ENCODE measurements at regions not wholly inside any gene's neighbourhood (a gene's known extent, or its start where the extent isn't known, plus 50 kb on each side); places are given as distances from the start of the nearest gene placed in this dataset.
"Not testable (repeated sequence)": the region's sequence is repeated elsewhere in the genome, so short reads cannot be mapped to it uniquely, and the experiment has no call there.

- no peak for DNase-seq (ENCODE audit: low read depth)
- TF ChIP-seq, protein P1, sequence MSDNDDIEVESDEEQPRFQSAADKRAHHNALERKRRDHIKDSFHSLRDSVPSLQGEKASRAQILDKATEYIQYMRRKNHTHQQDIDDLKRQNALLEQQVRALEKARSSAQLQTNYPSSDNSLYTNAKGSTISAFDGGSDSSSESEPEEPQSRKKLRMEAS (IDR thresholded peaks at IDR 0.05; ENCODE audit: low read depth, low read length) = no peak
- TF ChIP-seq, protein P2, sequence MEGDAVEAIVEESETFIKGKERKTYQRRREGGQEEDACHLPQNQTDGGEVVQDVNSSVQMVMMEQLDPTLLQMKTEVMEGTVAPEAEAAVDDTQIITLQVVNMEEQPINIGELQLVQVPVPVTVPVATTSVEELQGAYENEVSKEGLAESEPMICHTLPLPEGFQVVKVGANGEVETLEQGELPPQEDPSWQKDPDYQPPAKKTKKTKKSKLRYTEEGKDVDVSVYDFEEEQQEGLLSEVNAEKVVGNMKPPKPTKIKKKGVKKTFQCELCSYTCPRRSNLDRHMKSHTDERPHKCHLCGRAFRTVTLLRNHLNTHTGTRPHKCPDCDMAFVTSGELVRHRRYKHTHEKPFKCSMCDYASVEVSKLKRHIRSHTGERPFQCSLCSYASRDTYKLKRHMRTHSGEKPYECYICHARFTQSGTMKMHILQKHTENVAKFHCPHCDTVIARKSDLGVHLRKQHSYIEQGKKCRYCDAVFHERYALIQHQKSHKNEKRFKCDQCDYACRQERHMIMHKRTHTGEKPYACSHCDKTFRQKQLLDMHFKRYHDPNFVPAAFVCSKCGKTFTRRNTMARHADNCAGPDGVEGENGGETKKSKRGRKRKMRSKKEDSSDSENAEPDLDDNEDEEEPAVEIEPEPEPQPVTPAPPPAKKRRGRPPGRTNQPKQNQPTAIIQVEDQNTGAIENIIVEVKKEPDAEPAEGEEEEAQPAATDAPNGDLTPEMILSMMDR (IDR thresholded peaks at IDR 0.05; ENCODE audit: low read depth, low read length) = no peak
- no peak for TF ChIP-seq POLR2A (IDR thresholded peaks at IDR 0.05; ENCODE audit: extremely low read depth, insufficient read length)
- no peak for TF ChIP-seq MYC (IDR thresholded peaks at IDR 0.05; ENCODE audit: low read depth, low read length)
Measured at GRCh38 chr12:131202592-131203378, 249.1 kb downstream of the ADGRD1 start.

DNA sequence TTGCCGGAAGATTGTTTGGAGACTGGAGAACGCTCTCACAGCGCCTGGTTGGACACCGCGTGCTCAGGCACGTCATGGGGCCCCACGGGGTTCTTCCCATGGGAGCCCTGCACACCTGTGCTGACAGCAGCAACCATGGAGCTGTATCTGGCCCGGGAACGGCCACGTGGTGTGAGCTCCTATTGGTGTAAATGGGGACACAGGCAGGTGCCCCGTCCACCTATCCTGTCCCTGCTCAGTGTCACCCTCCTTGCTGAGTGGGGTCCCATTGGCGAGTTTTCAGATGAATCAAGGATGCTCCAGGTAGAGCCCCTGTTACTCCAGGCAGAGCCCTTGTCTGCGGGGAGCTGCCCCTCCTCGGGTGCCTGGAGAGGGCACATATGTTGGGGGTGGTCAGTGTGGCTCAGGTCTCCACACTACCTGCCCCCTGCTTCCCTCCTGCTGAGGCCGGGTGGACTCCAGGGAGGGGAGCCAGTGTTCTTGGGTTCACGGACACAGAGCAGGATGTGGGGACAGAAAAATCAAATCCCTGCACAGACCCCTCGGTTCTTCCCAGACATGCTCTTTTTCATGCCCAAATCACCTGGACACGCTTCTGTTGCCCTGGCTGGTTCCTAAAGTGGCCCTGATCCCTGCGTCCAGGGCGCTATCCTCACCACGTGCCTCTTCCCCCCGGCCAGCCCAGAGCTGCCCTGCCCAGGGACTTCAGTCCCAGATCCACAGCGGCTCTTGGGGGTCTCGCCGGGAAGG, 250.1 kb downstream of the ADGRD1 start:
- H3K4me3 ChIP-seq (ENCODE audit: low read depth, low read length) = no peak overlapping the region
- DNase-seq (ENCODE audit: low read depth) = no peak
- TF ChIP-seq MYC (IDR thresholded peaks at IDR 0.05; ENCODE audit: low read depth, low read length) (no peak), POLR2A (IDR thresholded peaks at IDR 0.05; ENCODE audit: extremely low read depth, insufficient read length) (no peak)
- TF ChIP-seq, protein P1 (IDR thresholded peaks at IDR 0.05; ENCODE audit: low read depth, low read length) = no peak
- TF ChIP-seq, protein P2 (IDR thresholded peaks at IDR 0.05; ENCODE audit: low read depth, low read length) = no peak

More at GRCh38 chr12:131202592-131203378, 249.1 kb downstream of the ADGRD1 start:
- no peak overlapping the region for H3K4me3 ChIP-seq (ENCODE audit: low read depth, low read length)

DNA sequence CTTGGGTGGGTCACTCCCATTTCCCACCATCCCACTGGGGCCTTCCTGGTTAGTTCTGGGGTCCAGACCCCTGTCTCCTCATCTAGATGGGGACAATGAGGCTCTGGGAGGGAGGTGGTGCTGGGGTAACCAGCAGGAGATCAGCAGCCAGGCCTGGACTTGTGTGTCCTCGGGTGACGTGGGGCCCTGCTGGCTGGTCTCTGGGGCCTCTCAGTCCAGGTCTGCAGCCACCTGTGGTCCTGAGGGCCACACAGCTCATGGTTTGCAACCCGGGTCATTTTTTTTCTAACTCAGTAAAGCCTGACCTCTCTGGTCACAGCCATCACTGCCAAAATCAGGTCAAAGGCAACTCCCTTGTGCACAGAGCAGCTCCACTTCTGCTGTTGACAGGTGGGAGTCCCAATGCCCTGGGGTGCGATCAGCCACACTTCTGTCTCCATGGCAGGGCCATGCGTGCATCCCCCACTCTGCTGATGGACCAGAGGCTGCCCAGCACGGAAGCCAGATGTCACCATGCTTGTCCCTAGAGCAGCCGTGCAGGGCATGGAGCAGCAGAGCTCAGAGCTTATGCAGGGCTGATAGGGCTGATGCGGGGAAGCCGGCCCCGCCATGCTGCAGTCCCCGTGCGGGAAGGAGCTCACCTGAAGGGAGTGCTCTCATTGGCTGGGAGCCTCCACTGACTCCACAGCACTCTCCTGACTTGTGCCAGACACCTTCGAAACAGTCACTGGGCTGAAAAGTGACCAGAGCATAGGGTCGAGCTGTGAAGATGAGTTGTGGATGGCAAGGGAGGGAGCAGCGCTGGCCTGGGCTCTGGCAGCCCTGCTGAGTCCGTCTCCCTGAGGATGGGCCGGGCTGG, 250.9 kb downstream of the ADGRD1 start:
- no peak overlapping the region for H3K4me3 ChIP-seq (ENCODE audit: low read depth, low read length)
- no peak for DNase-seq (ENCODE audit: low read depth)
- TF ChIP-seq, protein P2 (IDR thresholded peaks at IDR 0.05; ENCODE audit: low read depth, low read length) = no peak
- TF ChIP-seq MYC (IDR thresholded peaks at IDR 0.05; ENCODE audit: low read depth, low read length) = no peak
- TF ChIP-seq, protein P1 (IDR thresholded peaks at IDR 0.05; ENCODE audit: low read depth, low read length) = no peak
- TF ChIP-seq POLR2A (IDR thresholded peaks at IDR 0.05; ENCODE audit: extremely low read depth, insufficient read length) = no peak

DNA sequence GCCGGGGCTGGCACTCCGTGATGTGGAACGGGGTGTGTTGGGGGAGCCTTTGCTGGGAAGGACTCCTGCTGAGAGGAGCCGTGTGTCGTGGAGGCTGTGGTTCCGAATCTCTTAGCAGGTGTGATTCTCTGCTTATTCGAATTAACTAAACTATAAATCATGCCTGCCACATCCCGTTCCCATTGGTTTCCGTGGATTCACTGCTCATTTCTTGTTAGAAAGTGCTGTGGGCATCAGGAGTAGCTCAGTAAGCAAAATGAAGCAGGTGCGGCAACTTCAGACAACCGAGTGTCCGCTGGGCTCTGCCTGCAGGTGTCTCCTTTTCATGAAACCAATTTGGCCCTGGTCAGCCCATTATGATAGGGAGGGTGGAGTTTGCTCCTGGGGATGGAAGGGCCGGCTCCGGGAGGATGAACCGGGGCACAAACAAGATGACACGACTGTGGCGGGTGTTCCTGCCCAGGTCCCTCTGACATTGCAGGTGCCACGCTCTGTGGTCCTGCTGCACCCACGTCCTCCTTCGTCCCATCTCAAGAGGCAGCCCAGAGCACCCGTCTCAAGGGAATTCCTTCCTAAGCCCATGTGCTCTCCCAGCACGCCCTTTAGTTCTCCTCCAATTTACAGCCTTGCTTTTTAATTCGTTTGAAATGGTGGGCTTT, 251.7 kb downstream of the ADGRD1 start:
- not testable (repeated sequence) for H3K4me3 ChIP-seq (ENCODE audit: low read depth, low read length); DNase-seq (ENCODE audit: low read depth)

DNA sequence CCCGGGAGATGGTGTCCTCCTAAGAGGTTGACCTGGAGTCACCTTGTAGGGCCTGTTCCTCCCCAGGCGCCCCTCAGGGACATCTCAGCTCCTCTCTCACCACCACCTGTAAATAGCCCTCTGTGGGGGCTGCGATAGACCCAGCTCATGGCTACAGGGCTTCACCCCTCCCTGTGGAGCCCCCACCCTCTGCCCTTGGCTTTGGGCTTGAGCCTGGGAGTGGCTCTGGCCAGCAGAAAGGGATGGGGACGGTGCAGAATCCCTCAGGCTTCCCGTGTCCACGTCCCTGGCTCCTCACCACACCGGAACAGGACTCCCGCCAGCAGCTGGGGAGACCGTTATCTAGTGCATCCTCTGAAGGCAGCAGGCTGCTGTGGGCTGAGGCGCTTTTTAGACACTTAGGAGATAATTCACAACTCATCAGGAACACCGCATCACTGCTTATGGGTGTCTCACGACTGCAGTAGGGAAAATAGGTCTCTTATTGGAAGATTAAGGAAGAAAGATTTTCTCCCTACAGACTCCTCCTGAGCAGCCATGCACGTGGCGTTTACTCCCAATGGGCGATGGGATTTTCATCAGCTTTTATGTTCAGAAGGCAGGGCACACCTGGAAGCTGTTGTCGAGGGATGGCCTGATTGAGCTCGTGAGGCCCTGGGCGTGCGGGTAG, 253.1 kb downstream of the ADGRD1 start:
- DNase-seq (ENCODE audit: low read depth) = not testable (repeated sequence)

GRCh38 chr12:131207300-131207660, 253.6 kb downstream of the ADGRD1 start:
- H3K4me3 ChIP-seq (ENCODE audit: low read depth, low read length); DNase-seq (ENCODE audit: low read depth): not testable (repeated sequence)

More for the DNA sequence above, 253.1 kb downstream of the ADGRD1 start:
- H3K4me3 ChIP-seq (ENCODE audit: low read depth, low read length) = not testable (repeated sequence)

DNA sequence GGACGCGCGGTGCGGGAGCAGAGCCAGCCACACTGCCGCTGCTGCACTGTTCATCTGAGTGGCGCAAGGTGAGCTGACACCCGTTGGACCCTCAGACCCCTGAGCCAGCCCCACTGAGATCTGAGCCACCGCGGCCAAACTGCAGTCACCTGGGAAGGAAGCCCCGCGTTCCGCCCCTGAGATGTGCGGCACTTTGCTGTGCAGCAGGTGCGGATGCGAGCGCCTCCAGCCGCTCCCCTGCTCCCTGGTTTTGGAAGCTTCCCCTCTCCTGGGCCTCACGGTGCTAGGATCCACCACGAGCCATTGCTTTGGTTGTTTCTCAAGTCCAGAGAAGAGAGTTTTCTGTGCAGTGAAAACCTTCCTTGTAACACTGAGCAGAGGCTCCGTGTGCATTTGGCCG, 254.1 kb downstream of the ADGRD1 start:
- DNase-seq (ENCODE audit: low read depth); H3K4me3 ChIP-seq (ENCODE audit: low read depth, low read length): not testable (repeated sequence)

Data from NB4 (cell line).